ENCODE measurements at regions not wholly inside any gene's neighbourhood (a gene's known extent, or its start where the extent isn't known, plus 50 kb on each side); places are given as distances from the start of the nearest gene placed in this dataset.

DNA sequence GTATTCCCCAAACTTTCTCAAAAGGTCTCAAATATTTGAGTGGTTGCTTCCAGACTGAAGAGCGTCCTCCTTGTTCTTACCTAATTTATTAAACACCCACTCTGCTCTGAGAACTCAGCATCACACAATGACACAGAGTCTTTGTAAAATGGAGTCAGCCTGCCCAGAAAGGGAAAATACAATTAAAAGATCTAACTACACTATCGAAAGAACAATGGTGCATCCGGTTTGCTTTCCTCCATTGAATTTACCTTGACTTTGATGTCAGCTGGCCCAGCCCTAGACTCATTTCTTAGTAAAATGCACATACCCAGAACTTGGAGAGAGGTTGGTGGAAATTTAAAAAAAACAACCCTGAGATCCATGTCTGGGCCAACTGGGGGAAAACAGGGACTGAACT, 120.7 kb upstream of the SERP2 start:
- intact Hi-C loops (cut with DNase I), result no loop called here
- H3K4me3 ChIP-seq, result no peak overlapping the region
- no peaks in the 10 kb centered on the region for H3K9me3 ChIP-seq
- no peak for DNase-seq
- no peak overlapping the region for H3K27ac ChIP-seq
- H3K36me3 ChIP-seq, result no peaks in the 10 kb centered on the region
- H3K27me3 ChIP-seq, result no peaks in the 10 kb centered on the region
- no peaks in the 10 kb centered on the region for H3K4me1 ChIP-seq
- H3K9ac ChIP-seq (ENCODE audit: low read depth in 2 of 2, low read length in 2 of 2), result no peak overlapping the region
- TF ChIP-seq CTCF (IDR thresholded peaks at IDR 0.05), result no peak

GRCh38 chr13:44255771-44256364, 117.8 kb upstream of the SERP2 start:
- no peaks in the 10 kb centered on the region for H3K36me3 ChIP-seq
- intact Hi-C loops (cut with DNase I), result no loop called here
- H3K9me3 ChIP-seq, result no peaks in the 10 kb centered on the region
- H3K4me1 ChIP-seq, result peaks cover 4% of the 10 kb centered on the region
- H3K9ac ChIP-seq (ENCODE audit: low read depth in 2 of 2, low read length in 2 of 2), result no peak overlapping the region
- H3K27me3 ChIP-seq, result no peaks in the 10 kb centered on the region
- DNase-seq, result no peak
- no peak for TF ChIP-seq CTCF (IDR thresholded peaks at IDR 0.05)
- no peak overlapping the region for H3K4me3 ChIP-seq
- no peak overlapping the region for H3K27ac ChIP-seq

GRCh38 chr13:44257796-44258195, 115.8 kb upstream of the SERP2 start:
- H3K4me3 ChIP-seq, result no peak overlapping the region
- H3K36me3 ChIP-seq, result no peaks in the 10 kb centered on the region
- H3K9me3 ChIP-seq, result no peaks in the 10 kb centered on the region
- DNase-seq, result no peak
- H3K9ac ChIP-seq (ENCODE audit: low read depth in 2 of 2, low read length in 2 of 2), result no peak overlapping the region
- intact Hi-C loops (cut with DNase I), result no loop called here
- peaks cover 4% of the 10 kb centered on the region for H3K4me1 ChIP-seq
- no peak for TF ChIP-seq CTCF (IDR thresholded peaks at IDR 0.05)
- no peaks in the 10 kb centered on the region for H3K27me3 ChIP-seq
- no peak overlapping the region for H3K27ac ChIP-seq

DNA sequence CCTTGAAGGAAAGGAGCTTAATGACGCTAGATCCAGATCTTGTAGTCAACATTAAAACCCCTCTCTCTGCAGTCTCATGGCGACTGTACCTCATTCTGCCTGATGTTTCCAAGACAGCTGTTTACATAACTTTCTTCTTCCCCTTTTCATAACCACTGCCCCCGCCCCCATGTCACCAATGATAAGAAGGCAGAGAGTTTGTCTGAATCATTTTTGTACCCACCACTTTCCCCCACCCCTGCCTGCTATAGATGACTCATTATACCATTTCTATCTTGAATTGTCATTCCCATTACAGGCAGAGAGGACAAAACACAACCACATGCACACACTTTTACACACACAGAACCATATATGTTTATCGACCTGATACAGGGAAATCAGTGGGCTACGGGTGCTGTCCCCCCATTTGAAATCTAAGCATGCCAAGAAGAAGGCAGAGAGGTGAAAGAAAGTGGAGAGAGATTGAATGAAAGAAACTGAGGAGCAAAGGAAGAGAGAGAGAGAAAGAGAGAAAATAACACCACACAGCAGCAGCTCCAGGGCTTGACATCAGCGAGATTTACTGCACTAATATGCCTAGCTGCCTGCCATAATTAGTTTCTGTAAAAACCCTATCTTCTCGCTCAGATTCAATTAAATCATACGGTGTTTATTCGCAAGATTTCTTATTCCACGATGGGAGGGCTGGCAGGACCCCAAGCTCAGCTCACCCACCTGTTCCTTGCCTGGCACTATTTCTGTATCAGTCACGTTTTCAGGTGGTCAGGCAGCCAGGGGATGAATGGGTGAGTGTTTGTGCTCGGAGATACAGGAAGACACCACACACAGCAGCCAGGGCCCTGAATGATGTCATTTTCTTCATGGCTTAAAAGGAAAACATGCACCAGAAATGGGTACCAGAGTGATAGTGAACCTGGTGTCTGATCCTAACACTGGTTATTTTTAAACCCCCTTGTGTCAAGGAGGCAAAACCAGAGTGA, 114.3 kb upstream of the SERP2 start:
- no peak for TF ChIP-seq CTCF (IDR thresholded peaks at IDR 0.05)
- Histone ChIP-seq H3K36me3 (no peaks in the 10 kb centered on the region), H3K4me1 (peaks cover 4% of the 10 kb centered on the region), H3K9ac (ENCODE audit: low read depth in 2 of 2, low read length in 2 of 2) (peak overlapping the region in 1 of 2 donors; percentile 23), H3K4me3 (no peak overlapping the region), H3K27me3 (no peaks in the 10 kb centered on the region), H3K9me3 (no peaks in the 10 kb centered on the region), H3K27ac (peak overlapping the region; percentile 8)
- DNase-seq, result peak; percentile 38
- intact Hi-C loops (cut with DNase I), result no loop called here

DNA sequence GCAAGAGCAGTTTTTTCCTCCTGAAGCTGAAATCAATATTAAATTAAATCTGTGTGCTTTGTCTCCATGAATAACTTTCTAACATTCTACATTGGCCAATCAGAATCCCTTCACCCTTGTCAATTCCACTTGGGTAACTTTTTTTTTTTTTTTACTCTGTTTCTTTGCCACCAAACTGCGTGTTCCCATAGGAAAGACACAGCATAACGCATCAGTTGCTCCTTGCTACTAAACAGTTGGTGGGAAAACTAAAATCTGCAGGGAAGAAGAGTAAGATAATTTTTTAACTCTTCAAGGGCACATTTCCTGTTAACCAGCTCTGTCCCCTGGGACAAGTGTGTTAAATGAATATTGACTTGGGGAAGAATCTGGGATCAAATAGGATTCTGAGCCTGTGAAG, 113.3 kb upstream of the SERP2 start:
- no peak for DNase-seq
- TF ChIP-seq CTCF (IDR thresholded peaks at IDR 0.05), result no peak
- no peaks in the 10 kb centered on the region for H3K9me3 ChIP-seq
- H3K4me1 ChIP-seq, result peaks cover 4% of the 10 kb centered on the region
- H3K9ac ChIP-seq (ENCODE audit: low read depth in 2 of 2, low read length in 2 of 2), result no peak overlapping the region
- H3K4me3 ChIP-seq, result no peak overlapping the region
- no peak overlapping the region for H3K27ac ChIP-seq
- intact Hi-C loops (cut with DNase I), result no loop called here
- no peaks in the 10 kb centered on the region for H3K27me3 ChIP-seq
- H3K36me3 ChIP-seq, result no peaks in the 10 kb centered on the region
